Coronary artery (tissue), 2 donors: ENCODE measurements at regions not wholly inside any gene's neighbourhood (a gene's known extent, or its start where the extent isn't known, plus 50 kb on each side); places are given as distances from the start of the nearest gene placed in this dataset.

ENCODE experiments used
- DNase-seq: peaks from one replicate; pipeline ENCODE4 v3.0.0-alpha.2; 2017; ENCODE audit warnings: low spot score
- H3K27ac ChIP-seq, 2 donors: fragments of 200-600 bp; sonication (generic); one replicate each; pipeline ENCODE4 v1.5.1; 2016 to 2019
- H3K4me3 ChIP-seq: fragments of 200-600 bp; sonication (generic); 2 replicates; pipeline ENCODE4 v1.5.1; 2016; ENCODE audit warnings: mild to moderate bottlenecking, moderate library complexity
- TF ChIP-seq, protein P1 (sequence below): fragments of 200-600 bp; sonication (generic); IDR thresholded peaks from one replicate; pipeline ENCODE4 v1.5.1; 2019; ENCODE audit warnings: antibody characterized with exemption

DNA sequence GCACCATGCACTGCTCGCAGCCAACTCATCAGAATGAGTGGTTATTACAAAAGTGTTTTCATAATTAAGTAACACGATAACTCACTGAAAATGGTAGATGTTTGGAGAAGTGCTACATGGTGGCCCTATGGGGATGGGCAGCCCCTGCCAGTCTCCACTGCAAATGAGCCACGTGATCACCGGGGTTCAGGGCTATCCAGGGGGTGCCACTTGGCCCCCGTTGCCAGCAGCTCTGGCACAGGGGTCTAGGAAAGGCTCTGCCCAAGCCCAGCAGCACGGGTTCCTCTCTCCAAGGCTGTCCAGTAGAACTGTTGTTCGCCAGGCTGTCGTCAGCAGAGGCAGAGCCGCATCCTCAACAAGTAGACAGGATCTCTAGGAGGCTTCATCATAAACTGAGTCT is 382.1 kb upstream of the B3GAT1 start:
- no peak for DNase-seq
- no peak overlapping the region for H3K4me3 ChIP-seq
- H3K27ac ChIP-seq: no peak overlapping the region
- TF ChIP-seq, protein P1, sequence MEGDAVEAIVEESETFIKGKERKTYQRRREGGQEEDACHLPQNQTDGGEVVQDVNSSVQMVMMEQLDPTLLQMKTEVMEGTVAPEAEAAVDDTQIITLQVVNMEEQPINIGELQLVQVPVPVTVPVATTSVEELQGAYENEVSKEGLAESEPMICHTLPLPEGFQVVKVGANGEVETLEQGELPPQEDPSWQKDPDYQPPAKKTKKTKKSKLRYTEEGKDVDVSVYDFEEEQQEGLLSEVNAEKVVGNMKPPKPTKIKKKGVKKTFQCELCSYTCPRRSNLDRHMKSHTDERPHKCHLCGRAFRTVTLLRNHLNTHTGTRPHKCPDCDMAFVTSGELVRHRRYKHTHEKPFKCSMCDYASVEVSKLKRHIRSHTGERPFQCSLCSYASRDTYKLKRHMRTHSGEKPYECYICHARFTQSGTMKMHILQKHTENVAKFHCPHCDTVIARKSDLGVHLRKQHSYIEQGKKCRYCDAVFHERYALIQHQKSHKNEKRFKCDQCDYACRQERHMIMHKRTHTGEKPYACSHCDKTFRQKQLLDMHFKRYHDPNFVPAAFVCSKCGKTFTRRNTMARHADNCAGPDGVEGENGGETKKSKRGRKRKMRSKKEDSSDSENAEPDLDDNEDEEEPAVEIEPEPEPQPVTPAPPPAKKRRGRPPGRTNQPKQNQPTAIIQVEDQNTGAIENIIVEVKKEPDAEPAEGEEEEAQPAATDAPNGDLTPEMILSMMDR: no peak

DNA sequence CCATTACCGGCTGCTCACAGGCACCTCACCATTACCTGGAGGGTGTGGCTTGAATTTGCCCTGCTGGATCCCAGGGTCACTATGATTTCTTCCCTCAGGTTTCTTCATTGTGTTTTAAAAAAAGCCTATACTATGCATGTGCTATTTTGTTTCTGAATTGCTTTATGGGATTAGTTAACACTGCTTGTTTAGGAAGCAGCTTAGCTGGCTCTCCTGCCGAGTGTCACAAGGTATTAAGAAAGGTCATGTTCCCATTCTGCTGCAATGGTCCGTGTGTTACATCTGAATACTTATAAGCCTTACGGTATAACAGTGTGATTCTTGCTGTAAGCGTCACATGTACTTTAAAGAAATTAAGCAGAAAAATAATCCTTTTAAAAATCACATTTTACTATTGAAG is 380.6 kb upstream of the B3GAT1 start:
- Histone ChIP-seq H3K4me3 (no peak overlapping the region), H3K27ac (no peak overlapping the region)
- DNase-seq: no peak
- TF ChIP-seq, protein P1: no peak

DNA sequence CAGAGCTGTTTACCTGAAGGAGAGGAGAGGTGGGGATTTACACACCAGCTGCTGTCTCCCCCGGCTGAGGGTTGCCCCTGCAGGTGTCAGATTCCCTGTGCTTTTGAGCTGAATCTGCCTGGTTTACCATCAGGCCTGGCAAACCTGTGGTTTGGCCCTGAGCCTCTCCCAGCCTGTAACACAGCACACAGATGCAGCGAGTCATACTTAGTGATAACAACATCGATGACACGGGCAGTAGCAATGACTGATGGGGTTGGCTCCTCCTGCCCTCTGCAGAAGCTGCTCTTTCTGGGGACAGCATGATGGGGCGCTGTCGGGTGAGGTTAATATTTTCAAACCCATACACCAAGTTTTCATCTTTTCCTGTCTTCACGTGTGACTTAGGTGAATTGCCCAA is 380.0 kb upstream of the B3GAT1 start:
- TF ChIP-seq, protein P1: no peak
- no peak for DNase-seq
- H3K27ac ChIP-seq: no peak overlapping the region
- H3K4me3 ChIP-seq: no peak overlapping the region

DNA sequence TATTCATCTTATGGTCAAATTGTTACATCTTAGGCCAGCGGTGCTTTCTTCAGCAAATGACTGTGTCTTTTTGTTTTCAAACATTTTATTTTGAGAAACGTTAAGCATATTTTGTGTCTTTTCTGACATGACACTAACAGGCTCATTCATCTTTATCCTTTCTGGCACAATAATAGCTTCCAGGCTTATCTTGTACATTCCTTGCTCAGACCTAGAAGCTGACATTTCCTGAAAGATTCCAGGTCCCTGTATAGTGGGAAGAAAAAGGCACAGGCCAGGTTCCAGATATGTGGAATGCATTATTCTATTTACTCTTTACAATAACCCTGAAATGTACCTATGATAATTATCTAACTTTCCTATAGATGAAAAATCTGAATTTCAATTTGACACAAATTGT is 379.1 kb upstream of the B3GAT1 start:
- no peak for DNase-seq
- Histone ChIP-seq H3K4me3 (no peak overlapping the region), H3K27ac (no peak overlapping the region)
- TF ChIP-seq, protein P1: no peak

DNA sequence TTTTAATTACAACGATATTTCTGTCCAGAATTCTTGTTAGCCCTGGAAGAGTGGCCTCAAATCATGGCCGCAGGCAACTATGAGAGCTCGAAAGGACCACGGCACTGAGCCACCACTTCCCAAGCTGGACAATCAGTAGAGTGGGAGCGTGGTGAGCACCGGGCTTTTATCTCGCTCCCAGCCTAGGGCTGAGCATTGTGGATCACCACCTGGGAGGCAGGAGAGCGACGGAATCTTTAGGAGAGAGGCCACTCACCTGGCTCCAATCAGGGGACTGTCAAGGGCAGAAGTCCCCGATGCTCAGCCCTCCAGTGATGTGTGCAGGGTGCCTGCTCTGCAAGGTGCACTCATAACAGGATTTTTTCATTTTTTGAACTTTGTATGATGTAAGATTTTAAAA is 377.1 kb upstream of the B3GAT1 start:
- no peak overlapping the region for H3K4me3 ChIP-seq
- no peak for DNase-seq
- TF ChIP-seq, protein P1: no peak

DNA sequence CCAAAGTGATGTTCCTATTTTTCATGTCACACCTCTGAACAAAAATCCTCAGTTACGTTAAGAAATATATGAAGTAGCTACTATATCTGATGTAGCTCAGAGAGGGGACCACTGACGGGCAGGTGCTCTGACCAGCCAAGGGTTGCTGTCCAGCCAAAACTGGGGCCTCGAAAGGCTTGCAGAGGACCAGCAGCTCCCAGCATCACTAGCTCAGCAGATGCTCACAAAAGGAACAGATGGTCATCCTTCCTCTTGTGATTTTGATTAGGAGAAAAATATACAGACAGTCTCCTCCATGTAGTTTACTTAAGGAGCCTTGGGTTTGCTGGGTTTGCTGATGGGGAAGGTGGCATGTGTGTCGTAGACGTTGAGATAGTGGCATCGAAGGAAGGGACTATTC is 374.6 kb upstream of the B3GAT1 start:
- Histone ChIP-seq H3K27ac (no peak overlapping the region), H3K4me3 (no peak overlapping the region)
- DNase-seq: no peak
- TF ChIP-seq, protein P1: no peak

More for the DNA sequence above, 377.1 kb upstream of the B3GAT1 start:
- H3K27ac ChIP-seq: no peak overlapping the region

DNA sequence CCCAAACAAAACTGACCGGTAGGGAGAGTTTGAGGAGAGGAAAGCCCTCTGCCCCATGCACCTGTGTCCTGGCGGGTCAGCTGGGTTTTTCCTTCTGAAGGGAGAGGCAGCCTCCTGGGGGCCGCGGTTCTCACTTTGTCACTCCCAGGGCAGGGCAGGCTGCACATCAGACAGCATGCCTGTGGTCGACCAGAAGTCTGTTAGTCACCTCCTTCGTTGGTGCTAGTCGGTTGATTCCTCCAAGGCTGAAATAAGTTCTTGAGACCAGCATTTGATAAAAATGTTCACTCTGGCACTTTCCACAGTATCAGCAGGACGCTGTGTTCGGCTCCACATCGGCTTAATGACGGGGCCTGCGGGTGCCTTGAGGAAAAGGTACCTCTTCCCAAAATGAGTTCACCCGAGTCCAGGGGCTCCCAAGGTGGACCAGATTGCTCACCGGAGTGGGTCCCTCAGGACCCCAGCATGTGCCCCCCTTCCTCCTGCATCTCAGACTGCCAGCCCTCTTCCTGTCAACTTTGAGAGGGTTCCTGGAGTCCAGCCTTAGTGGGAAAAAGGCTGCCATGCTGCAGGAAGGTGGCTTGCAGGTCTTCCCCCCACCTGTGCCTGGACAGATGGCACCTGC is 373.7 kb upstream of the B3GAT1 start:
- DNase-seq: peak; percentile 70
- no peak overlapping the region for H3K27ac ChIP-seq
- no peak overlapping the region for H3K4me3 ChIP-seq
- TF ChIP-seq, protein P1: no peak
